ENCODE measurements at regions not wholly inside any gene's neighbourhood (a gene's known extent, or its start where the extent isn't known, plus 50 kb on each side); places are given as distances from the start of the nearest gene placed in this dataset.

GRCh38 chr18:23352042-23352441 lies 101.0 kb upstream of the RIOK3 start:
- Histone ChIP-seq H3K27me3 (ENCODE audit: control insufficient read depth in 1 of 2, insufficient read depth in 2 of 2, low read length in 2 of 2) (no peaks in the 10 kb centered on the region), H3K4me3 (ENCODE audit: low read length) (no peak overlapping the region), H3K27ac (ENCODE audit: low read depth in 1 of 2, low read length in 2 of 2) (no peak overlapping the region), H3K9me3 (ENCODE audit: control insufficient read depth in 1 of 2, insufficient read depth in 1 of 2, low read length in 2 of 2) (peaks cover 0 to 3% of the 10 kb centered on the region in 2 experiments), H3K36me3 (ENCODE audit: insufficient read depth, low read length) (no peaks in the 10 kb centered on the region), H3K4me1 (ENCODE audit: insufficient read depth, low read length) (no peaks in the 10 kb centered on the region)
- ChIA-PET POLR2A (no interaction called here), CTCF (interaction anchor here (0.6 kb wide), 1 partner anchor 311 kb away, joined by 3 read pairs; no protein-coding TSS in a partner anchor)
- H3K4me3 Mint-ChIP-seq, result no peak overlapping the region
- H3K4me1 Mint-ChIP-seq (ENCODE audit: low read depth), result no peaks in the 10 kb centered on the region
- DNase-seq (no peak), ATAC-seq (ENCODE audit: poor library complexity) (no peak)
- H3K27me3 Mint-ChIP-seq, result no peaks in the 10 kb centered on the region
- H3K27ac Mint-ChIP-seq, result no peak overlapping the region
- peaks cover 32% of the 10 kb centered on the region for H3K36me3 Mint-ChIP-seq (ENCODE audit: low read depth)
- H3K9me3 Mint-ChIP-seq, result peaks cover 5% of the 10 kb centered on the region
- intact Hi-C loops (cut with DNase I, micrococcal nuclease), result no loop called here
- TF ChIP-seq CTCF (IDR thresholded peaks at IDR 0.05), result no peak

- Histone ChIP-seq H3K4me1 (ENCODE audit: insufficient read depth, low read length) (peaks cover 2% of the 10 kb centered on the region), H3K4me3 (ENCODE audit: low read length) (no peak overlapping the region), H3K27me3 (ENCODE audit: control insufficient read depth in 1 of 2, insufficient read depth in 2 of 2, low read length in 2 of 2) (no peaks in the 10 kb centered on the region), H3K9me3 (ENCODE audit: control insufficient read depth in 1 of 2, insufficient read depth in 1 of 2, low read length in 2 of 2) (peaks cover 0 to 3% of the 10 kb centered on the region in 2 experiments), H3K36me3 (ENCODE audit: insufficient read depth, low read length) (no peaks in the 10 kb centered on the region), H3K27ac (ENCODE audit: low read depth in 1 of 2, low read length in 2 of 2) (no peak overlapping the region)
- Mint-ChIP-seq H3K4me3 (no peak overlapping the region), H3K27me3 (no peaks in the 10 kb centered on the region), H3K27ac (no peak overlapping the region), H3K9me3 (peaks cover 5% of the 10 kb centered on the region), H3K4me1 (ENCODE audit: low read depth) (peaks cover 10% of the 10 kb centered on the region), H3K36me3 (ENCODE audit: low read depth) (peaks cover 32% of the 10 kb centered on the region)
- no peak for TF ChIP-seq CTCF (IDR thresholded peaks at IDR 0.05)
- ChIA-PET POLR2A (no interaction called here), CTCF (no interaction called here)
- intact Hi-C loops (cut with DNase I, micrococcal nuclease), result no loop called here
- no peak for ATAC-seq (ENCODE audit: poor library complexity)
- no peak for DNase-seq
These were observed 99.6 kb upstream of the RIOK3 start for GRCh38 chr18:23353459-23353858.

- TF ChIP-seq CTCF (IDR thresholded peaks at IDR 0.05), result no peak
- DNase-seq, result no peak
- Mint-ChIP-seq H3K4me3 (no peak overlapping the region), H3K27ac (no peak overlapping the region), H3K4me1 (ENCODE audit: low read depth) (peaks cover 16% of the 10 kb centered on the region), H3K36me3 (ENCODE audit: low read depth) (peaks cover 22% of the 10 kb centered on the region), H3K9me3 (peaks cover 5% of the 10 kb centered on the region), H3K27me3 (no peaks in the 10 kb centered on the region)
- ChIA-PET CTCF (no interaction called here), POLR2A (no interaction called here)
- no peaks in the 10 kb centered on the region for H3K9me3 ChIP-seq (ENCODE audit: control insufficient read depth in 1 of 2, insufficient read depth in 1 of 2, low read length in 2 of 2)
- peaks cover 12% of the 10 kb centered on the region for H3K4me1 ChIP-seq (ENCODE audit: insufficient read depth, low read length)
- no peaks in the 10 kb centered on the region for H3K27me3 ChIP-seq (ENCODE audit: control insufficient read depth in 1 of 2, insufficient read depth in 2 of 2, low read length in 2 of 2)
- no peak overlapping the region for H3K27ac ChIP-seq (ENCODE audit: low read depth in 1 of 2, low read length in 2 of 2)
- no peak for ATAC-seq (ENCODE audit: poor library complexity)
- H3K36me3 ChIP-seq (ENCODE audit: insufficient read depth, low read length), result no peaks in the 10 kb centered on the region
- no peak overlapping the region for H3K4me3 ChIP-seq (ENCODE audit: low read length)
- intact Hi-C loops (cut with DNase I, micrococcal nuclease), result loop anchor here in 1 of 2 experiments (5.0 kb wide), 1 partner anchor 422 kb away; the partner anchor contains the start of gene RBBP8
These were observed 98.5 kb upstream of the RIOK3 start for GRCh38 chr18:23354625-23355024.

All from CD4-positive, alpha-beta T cell (primary cell).